Suprapubic skin (tissue), 4 donors: ENCODE measurements at regions not wholly inside any gene's neighbourhood (a gene's known extent, or its start where the extent isn't known, plus 50 kb on each side); places are given as distances from the start of the nearest gene placed in this dataset.

Source experiments
- DNase-seq, 2 donors: peaks; one replicate each; pipeline ENCODE4 v3.0.0-alpha.2; 2019; ENCODE audit warnings: low spot score in 2 of 2
- H3K27ac ChIP-seq: fragments of 200-600 bp; sonication (generic); one replicate; pipeline ENCODE4 v1.5.1; 2019
- H3K27me3 ChIP-seq: fragments of 200-600 bp; sonication (generic); one replicate; pipeline ENCODE4 v1.5.1; 2019
- H3K36me3 ChIP-seq: fragments of 200-600 bp; sonication (generic); one replicate; pipeline ENCODE4 v1.5.1; 2019
- H3K4me1 ChIP-seq: fragments of 200-600 bp; sonication (generic); one replicate; pipeline ENCODE4 v1.5.1; 2019
- H3K4me3 ChIP-seq: fragments of 200-600 bp; sonication (generic); one replicate; pipeline ENCODE4 v1.5.1; 2019; ENCODE audit warnings: mild to moderate bottlenecking
- H3K9me3 ChIP-seq: fragments of 200-600 bp; sonication (generic); one replicate; pipeline ENCODE4 v1.5.1; 2019
- CTCF ChIP-seq, 2 donors: fragments of 200-600 bp in 1 of 2; fragments of 450-650 bp in 1 of 2; sonication (generic) in 1 of 2; IDR thresholded peaks; one replicate each; pipeline ENCODE4 v1.5.1; 2016 to 2019; ENCODE audit warnings: antibody characterized with exemption in 2 of 2, mild to moderate bottlenecking in 1 of 2, moderate library complexity in 1 of 2
- EP300 ChIP-seq: sonication (generic); formaldehyde crosslinking; IDR thresholded peaks from one replicate; pipeline ENCODE4 v1.6.1; 2017; ENCODE audit warnings: antibody characterized with exemption
- POLR2A ChIP-seq, 2 donors: fragments of 450-650 bp; IDR thresholded peaks; one replicate each; pipeline ENCODE4 v1.6.1; 2017; ENCODE audit warnings: antibody characterized with exemption in 2 of 2, mild to moderate bottlenecking in 2 of 2, moderate library complexity in 2 of 2
- POLR2AphosphoS5 ChIP-seq, 3 donors: sonication (generic); formaldehyde crosslinking; IDR thresholded peaks; one replicate each; pipeline ENCODE4 v1.6.1; 2017; ENCODE audit warnings: antibody characterized with exemption in 3 of 3
- WGBS: methylation state at CpG from one replicate; pipeline ENCODE4 v1.1.5; 2018; 5-methylcytosine and 5-hydroxymethylcytosine counted together

DNA sequence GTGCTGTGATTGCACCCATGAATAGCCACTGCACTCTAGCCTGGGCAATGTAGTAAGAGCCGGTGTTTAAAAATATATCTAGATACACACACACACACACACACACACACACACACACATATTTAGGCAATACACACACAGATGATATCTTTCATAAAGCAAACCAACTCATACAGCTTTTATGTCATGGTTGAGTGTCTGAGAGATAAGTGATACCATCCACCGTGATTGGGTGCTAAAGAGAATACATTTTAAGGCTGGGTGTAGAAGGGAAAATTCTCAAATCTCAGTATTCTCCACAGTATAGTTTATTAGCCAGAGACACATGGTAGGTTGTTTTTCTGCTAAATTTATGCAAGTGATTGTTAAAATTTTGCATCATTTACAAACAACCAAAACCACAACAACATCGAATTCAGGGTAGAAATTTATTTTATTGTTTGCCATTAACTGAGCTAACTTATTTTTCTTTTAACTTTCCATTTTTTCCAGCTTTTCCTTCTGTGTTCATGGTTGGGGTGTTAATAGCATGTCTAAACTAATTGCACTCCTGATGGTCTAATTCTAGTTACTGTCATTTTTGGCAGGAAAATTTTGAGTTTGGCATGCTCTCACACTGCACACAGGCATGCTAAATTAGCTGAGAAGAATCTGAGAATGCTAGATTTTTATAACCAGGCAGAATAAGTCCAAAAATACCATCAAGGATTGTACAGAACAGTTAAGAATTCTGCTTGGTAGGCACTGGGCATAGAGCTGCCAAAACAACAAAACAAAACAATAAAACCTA, 57.9 kb upstream of the SYPL1 start:
- Histone ChIP-seq H3K9me3 (no peaks in the 10 kb centered on the region), H3K4me1 (peaks cover 7% of the 10 kb centered on the region), H3K4me3 (no peak overlapping the region), H3K36me3 (no peaks in the 10 kb centered on the region), H3K27me3 (no peaks in the 10 kb centered on the region), H3K27ac (no peak overlapping the region)
- TF ChIP-seq POLR2A (IDR thresholded peaks at IDR 0.05): no peak
- no peak for TF ChIP-seq EP300
- no peak for TF ChIP-seq POLR2AphosphoS5 (IDR thresholded peaks at IDR 0.05)
- no peak for TF ChIP-seq CTCF (IDR thresholded peaks at IDR 0.05)
- no peak for DNase-seq
- 75% methylated on average over 3 of the region's 3 CpGs for WGBS

- no peak overlapping the region for H3K27ac ChIP-seq
Measured at GRCh38 chr7:106167439-106168136, 55.5 kb upstream of the SYPL1 start.

GRCh38 chr7:106166651-106167342, 54.7 kb upstream of the SYPL1 start:
- no peaks in the 10 kb centered on the region for H3K36me3 ChIP-seq
- no peak for DNase-seq
- H3K4me3 ChIP-seq: no peak overlapping the region
- H3K4me1 ChIP-seq: peaks cover 7% of the 10 kb centered on the region
- no peaks in the 10 kb centered on the region for H3K27me3 ChIP-seq
- H3K27ac ChIP-seq: no peak overlapping the region
- peaks cover 8% of the 10 kb centered on the region for H3K9me3 ChIP-seq
- TF ChIP-seq CTCF (IDR thresholded peaks at IDR 0.05) (peak; percentile 67 to 77), POLR2AphosphoS5 (IDR thresholded peaks at IDR 0.05) (no peak), POLR2A (IDR thresholded peaks at IDR 0.05) (no peak), EP300 (no peak)
- WGBS: 56% methylated on average over 7 of the region's 7 CpGs

More at GRCh38 chr7:106167439-106168136, 55.5 kb upstream of the SYPL1 start:
- TF ChIP-seq EP300 (no peak), POLR2AphosphoS5 (IDR thresholded peaks at IDR 0.05) (no peak), CTCF (IDR thresholded peaks at IDR 0.05) (no peak), POLR2A (IDR thresholded peaks at IDR 0.05) (no peak)
- no peaks in the 10 kb centered on the region for H3K36me3 ChIP-seq
- WGBS: 56% methylated on average over 4 of the region's 4 CpGs
- H3K9me3 ChIP-seq: peaks cover 7% of the 10 kb centered on the region
- peaks cover 7% of the 10 kb centered on the region for H3K4me1 ChIP-seq
- no peak for DNase-seq
- no peak overlapping the region for H3K4me3 ChIP-seq
- H3K27me3 ChIP-seq: no peaks in the 10 kb centered on the region

GRCh38 chr7:106165337-106165736, 53.2 kb upstream of the SYPL1 start:
- peaks cover 7% of the 10 kb centered on the region for H3K4me1 ChIP-seq
- no peak for DNase-seq
- H3K36me3 ChIP-seq: no peaks in the 10 kb centered on the region
- H3K27me3 ChIP-seq: no peaks in the 10 kb centered on the region
- TF ChIP-seq POLR2A (IDR thresholded peaks at IDR 0.05) (no peak), EP300 (no peak), CTCF (IDR thresholded peaks at IDR 0.05) (no peak), POLR2AphosphoS5 (IDR thresholded peaks at IDR 0.05) (no peak)
- H3K9me3 ChIP-seq: peaks cover 8% of the 10 kb centered on the region
- no peak overlapping the region for H3K4me3 ChIP-seq
- 41% methylated on average over 2 of the region's 2 CpGs for WGBS
- H3K27ac ChIP-seq: no peak overlapping the region

GRCh38 chr7:106163257-106163656, 51.1 kb upstream of the SYPL1 start:
- H3K27ac ChIP-seq: no peak overlapping the region
- no peak for TF ChIP-seq POLR2A (IDR thresholded peaks at IDR 0.05)
- TF ChIP-seq POLR2AphosphoS5 (IDR thresholded peaks at IDR 0.05): no peak
- no peak for TF ChIP-seq CTCF (IDR thresholded peaks at IDR 0.05)
- DNase-seq: no peak
- no peaks in the 10 kb centered on the region for H3K36me3 ChIP-seq
- no peaks in the 10 kb centered on the region for H3K27me3 ChIP-seq
- peaks cover 7% of the 10 kb centered on the region for H3K4me1 ChIP-seq
- H3K9me3 ChIP-seq: peaks cover 8% of the 10 kb centered on the region
- no peak overlapping the region for H3K4me3 ChIP-seq
